GM12865 (cell line): ENCODE measurements at regions not wholly inside any gene's neighbourhood (a gene's known extent, or its start where the extent isn't known, plus 50 kb on each side); places are given as distances from the start of the nearest gene placed in this dataset.

Experiments used
- DNase-seq: peaks from one replicate; pipeline ENCODE4 v3.0.0; 2010; ENCODE audit warnings: low read depth
- H3K4me3 ChIP-seq: 2 replicates; pipeline ENCODE4 v1.5.1; 2011; ENCODE audit warnings: mild to moderate bottlenecking, low read depth, low read length, control low read depth
- CTCF ChIP-seq: IDR thresholded peaks from 2 replicates; pipeline ENCODE4 v1.5.1; 2011; ENCODE audit warnings: low read length, control low read depth, low read depth, inconsistent platforms; ENCODE audit not compliant: insufficient read depth; ENCODE audit errors: missing control alignments

DNA sequence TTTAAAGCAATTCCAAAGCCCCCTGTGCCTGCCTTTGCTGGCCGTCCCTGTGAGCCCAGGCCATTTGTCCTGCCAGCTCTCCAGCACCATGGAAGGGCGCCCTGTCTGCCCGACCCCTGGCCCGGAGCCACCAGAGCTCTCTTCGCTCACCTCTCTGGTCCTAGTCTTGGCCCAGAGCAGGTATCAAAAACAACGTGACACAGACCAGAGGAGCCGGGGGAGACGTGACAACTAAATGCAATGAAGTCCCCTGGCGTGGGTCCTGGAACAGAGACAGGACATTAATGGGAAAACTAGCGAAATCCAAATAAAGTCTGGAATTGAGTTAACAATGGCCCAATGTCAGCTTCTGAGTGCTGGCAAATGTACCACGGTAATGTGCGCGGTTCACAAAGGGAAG lies 83.2 kb upstream of the DIO3 start:
- TF ChIP-seq CTCF: no peak
- no peak overlapping the region for H3K4me3 ChIP-seq
- DNase-seq: no peak

- TF ChIP-seq CTCF: no peak
- DNase-seq: no peak
- H3K4me3 ChIP-seq: no peak overlapping the region
These were observed 82.4 kb upstream of the DIO3 start for GRCh38 chr14:101478796-101479410.

- H3K4me3 ChIP-seq: no peak overlapping the region
- no peak for TF ChIP-seq CTCF
- DNase-seq: no peak
These were observed 81.1 kb upstream of the DIO3 start for GRCh38 chr14:101480022-101480746.

DNA sequence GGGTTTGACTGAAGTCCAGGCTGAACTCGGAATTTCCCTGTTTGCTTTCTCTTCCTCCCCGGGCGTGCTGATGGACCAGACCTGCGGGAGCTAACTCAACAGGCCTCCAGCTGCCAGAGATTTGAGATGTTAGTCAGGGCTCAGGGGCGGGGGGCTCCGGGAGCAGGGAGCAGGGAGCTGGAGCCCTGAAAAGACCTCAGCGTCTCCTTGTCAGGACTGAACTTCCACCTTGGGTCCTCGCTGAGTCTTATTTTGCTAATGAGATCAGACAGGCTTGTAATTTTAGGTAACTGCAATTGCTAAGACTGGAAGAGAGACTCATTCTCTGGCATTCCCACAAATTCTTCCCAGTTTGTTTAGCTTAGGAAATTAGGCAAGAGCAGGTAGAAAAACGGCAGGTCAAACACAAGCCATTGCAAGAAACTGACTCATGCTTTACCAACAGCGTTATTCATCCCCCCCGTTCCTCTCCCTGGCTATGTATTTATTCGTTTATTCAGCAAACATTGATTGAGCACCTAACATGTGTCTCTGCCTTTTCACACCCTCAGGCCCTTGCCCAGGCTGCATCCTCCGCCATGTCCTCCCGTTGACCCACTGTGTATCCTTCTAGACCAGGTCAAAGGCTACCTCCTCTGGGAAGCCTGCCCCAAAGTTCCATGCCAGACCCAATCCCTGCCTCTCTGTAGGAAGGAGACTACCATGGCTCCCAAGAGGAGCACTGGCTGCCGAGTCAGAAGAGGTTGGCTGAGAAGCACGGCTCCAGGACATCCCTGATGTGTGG lies 80.4 kb upstream of the DIO3 start:
- no peak for DNase-seq
- H3K4me3 ChIP-seq: no peak overlapping the region
- TF ChIP-seq CTCF: no peak

GRCh38 chr14:101481557-101481956 lies 79.7 kb upstream of the DIO3 start:
- TF ChIP-seq CTCF: no peak
- DNase-seq: no peak
- H3K4me3 ChIP-seq: no peak overlapping the region

GRCh38 chr14:101482066-101482465 lies 79.2 kb upstream of the DIO3 start:
- TF ChIP-seq CTCF: no peak
- no peak for DNase-seq
- no peak overlapping the region for H3K4me3 ChIP-seq
